ENCODE measurements at regions not wholly inside any gene's neighbourhood (a gene's known extent, or its start where the extent isn't known, plus 50 kb on each side); places are given as distances from the start of the nearest gene placed in this dataset.

- Histone ChIP-seq H2AK5ac (ENCODE audit: low read depth, low read length) (no peak overlapping the region), H2BK120ac (replicated peaks; ENCODE audit: low read depth, low read length) (no peak overlapping the region), H3K36me3 (ENCODE audit: control insufficient read depth in 2 of 4, insufficient read depth in 4 of 4, low read length in 3 of 4) (no peaks in the 10 kb centered on the region), H2AFZ (ENCODE audit: low read length) (no peak overlapping the region), H2BK12ac (ENCODE audit: low read depth, low read length) (no peak overlapping the region), H4K20me1 (replicated peaks in 1 of 2; ENCODE audit: control insufficient read depth in 1 of 2, insufficient read depth in 2 of 2, low read length in 2 of 2) (no peaks in the 10 kb centered on the region), H3K79me2 (ENCODE audit: control insufficient read depth in 1 of 2, insufficient read depth in 2 of 2, low read length in 2 of 2) (no peaks in the 10 kb centered on the region), H3K4me2 (ENCODE audit: insufficient read depth in 1 of 2, low read depth in 2 of 2, low read length in 2 of 2) (no peak overlapping the region), H3K23me2 (ENCODE audit: low read depth, low read length) (no peaks in the 10 kb centered on the region; the same call in 1 of the 2 replicates), H3K4me3 (ENCODE audit: extremely low read depth in 1 of 4, insufficient read depth in 2 of 4, low read depth in 3 of 4, low read length in 4 of 4) (no peak overlapping the region), H3K9ac (replicated peaks in 1 of 4; ENCODE audit: extremely low read depth in 1 of 4, low read depth in 3 of 4, low read length in 3 of 4) (no peak overlapping the region), H3K14ac (ENCODE audit: insufficient read length) (no peak overlapping the region), H3K23ac (ENCODE audit: insufficient read length) (no peak overlapping the region), H4K8ac (ENCODE audit: extremely low read depth, insufficient read depth, low read length) (no peak overlapping the region; the same call in 1 of the 2 replicates), H4K5ac (ENCODE audit: insufficient read length, low read depth, low read length) (no peak overlapping the region), H3K9me3 (ENCODE audit: insufficient read depth in 2 of 2, low read depth in 1 of 2, low read length in 1 of 2) (no peaks in the 10 kb centered on the region), H3K4ac (replicated peaks; ENCODE audit: insufficient read length, low read depth, low read length) (no peak overlapping the region), H4K91ac (replicated peaks; ENCODE audit: insufficient read length, low read length) (no peak overlapping the region), H3K27me3 (replicated peaks in 1 of 4; ENCODE audit: control insufficient read depth in 3 of 4, extremely low read depth in 1 of 4, insufficient read depth in 3 of 4, low read length in 3 of 4) (no peaks in the 10 kb centered on the region), H3K4me1 (replicated peaks in 1 of 4; ENCODE audit: control insufficient read depth in 3 of 4, insufficient read depth in 4 of 4, low read length in 3 of 4) (peaks cover 0 to 3% (median 1%) of the 10 kb centered on the region in 4 experiments; a peak in 1 of 7 replicates), H3K18ac (ENCODE audit: extremely low read depth, low read length) (no peak overlapping the region), H2BK15ac (ENCODE audit: low read length) (no peak overlapping the region), H3K27ac (ENCODE audit: low read depth, low read length) (no peak overlapping the region), H3K79me1 (ENCODE audit: low read depth, low read length) (no peaks in the 10 kb centered on the region), H2BK5ac (ENCODE audit: low read depth, low read length) (no peak overlapping the region), H2BK20ac (ENCODE audit: low read length) (no peak overlapping the region), H3K56ac (replicated peaks; ENCODE audit: insufficient read length, low read depth, low read length) (no peak overlapping the region)
- no peak for DNase-seq (ENCODE audit: low read depth in 1 of 2, low spot score in 2 of 2)
- TF ChIP-seq KDM4A (IDR thresholded peaks at IDR 0.05; ENCODE audit: low read depth, low read length, severe bottlenecking) (no peak), SIRT6 (IDR thresholded peaks at IDR 0.05; ENCODE audit: low read length) (no peak), MAX (IDR thresholded peaks at IDR 0.05) (no peak), SP1 (IDR thresholded peaks at IDR 0.05; ENCODE audit: low read depth, low read length) (no peak), HDAC2 (IDR thresholded peaks at IDR 0.05; ENCODE audit: borderline replicate concordance in 1 of 2, low read depth in 2 of 2, low read length in 2 of 2) (no peak), EGR1 (IDR thresholded peaks at IDR 0.05; ENCODE audit: borderline replicate concordance, low read depth, low read length) (no peak), ASH2L (IDR thresholded peaks at IDR 0.05; ENCODE audit: low read length) (no peak)
- FAIRE-seq: no peak
- ChIA-PET CTCF (ENCODE audit: partially characterized antibody) (interaction anchor here (1.0 to 2.5 kb wide), 5 partner anchors 20 to 184 kb away, joined by 3 to 7 read pairs (median 4); no protein-coding TSS in a partner anchor), POLR2A (ENCODE audit: partially characterized antibody) (no interaction called here)
- 95% methylated on average over 4 of the region's 4 CpGs; no CpG with 5 or more reads in 1 of the 2 experiments for WGBS, 2 experiments (ENCODE audit: extremely low coverage in 1 of 2, insufficient coverage in 1 of 2, insufficient read length in 1 of 2, insufficient replicate concordance in 2 of 2, low coverage in 1 of 2, low lambda C conversion rate in 2 of 2, missing lambda C conversion rate in 1 of 2)
Measured at GRCh38 chr1:226810681-226811080, 59.7 kb upstream of the PSEN2 start.
